SKM-1 (cell line): ENCODE measurements at regions not wholly inside any gene's neighbourhood (a gene's known extent, or its start where the extent isn't known, plus 50 kb on each side); places are given as distances from the start of the nearest gene placed in this dataset.
A peak's percentile ranks its signal among the peaks of the same experiment; 100 is the strongest.
"Not testable (repeated sequence)": the region's sequence is repeated elsewhere in the genome, so short reads cannot be mapped to it uniquely, and the experiment has no call there.

Experiments used
- DNase-seq: peaks from one replicate; lab custom pipeline; 2025; ENCODE audit not compliant: unreplicated experiment; lab: John Stamatoyannopoulos, UW

- no peak for DNase-seq
These were observed 68.5 kb downstream of the CDC14C start for GRCh38 chr7:48992816-48993215.

GRCh38 chr7:49001610-49002033, 77.3 kb downstream of the CDC14C start:
- peak; percentile 23 for DNase-seq

GRCh38 chr7:49010717-49011116, 86.4 kb downstream of the CDC14C start:
- DNase-seq = no peak

- no peak for DNase-seq
These were observed 90.5 kb downstream of the CDC14C start for GRCh38 chr7:49014870-49015269.

DNA sequence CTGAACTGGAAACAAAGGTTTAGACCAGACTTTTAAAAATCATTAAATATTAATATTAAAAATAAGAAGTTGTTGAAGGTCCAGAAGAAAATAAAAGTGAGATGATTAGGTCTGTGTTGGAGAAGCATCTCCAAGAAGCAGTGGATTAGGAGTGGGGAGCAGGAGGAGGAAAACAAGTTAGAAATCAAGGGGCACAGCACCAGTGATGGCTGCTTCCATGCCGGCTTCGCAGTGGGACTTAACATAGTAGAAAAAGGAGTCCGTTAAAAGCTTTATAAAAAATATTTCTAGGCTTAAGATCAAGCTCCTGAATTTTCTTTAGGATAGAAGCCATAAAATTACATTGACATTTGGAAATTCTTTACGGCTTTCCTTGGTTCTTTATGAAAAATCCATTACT, 95.8 kb downstream of the CDC14C start:
- DNase-seq = no peak

GRCh38 chr7:49022448-49022847, 98.1 kb downstream of the CDC14C start:
- no peak for DNase-seq

DNA sequence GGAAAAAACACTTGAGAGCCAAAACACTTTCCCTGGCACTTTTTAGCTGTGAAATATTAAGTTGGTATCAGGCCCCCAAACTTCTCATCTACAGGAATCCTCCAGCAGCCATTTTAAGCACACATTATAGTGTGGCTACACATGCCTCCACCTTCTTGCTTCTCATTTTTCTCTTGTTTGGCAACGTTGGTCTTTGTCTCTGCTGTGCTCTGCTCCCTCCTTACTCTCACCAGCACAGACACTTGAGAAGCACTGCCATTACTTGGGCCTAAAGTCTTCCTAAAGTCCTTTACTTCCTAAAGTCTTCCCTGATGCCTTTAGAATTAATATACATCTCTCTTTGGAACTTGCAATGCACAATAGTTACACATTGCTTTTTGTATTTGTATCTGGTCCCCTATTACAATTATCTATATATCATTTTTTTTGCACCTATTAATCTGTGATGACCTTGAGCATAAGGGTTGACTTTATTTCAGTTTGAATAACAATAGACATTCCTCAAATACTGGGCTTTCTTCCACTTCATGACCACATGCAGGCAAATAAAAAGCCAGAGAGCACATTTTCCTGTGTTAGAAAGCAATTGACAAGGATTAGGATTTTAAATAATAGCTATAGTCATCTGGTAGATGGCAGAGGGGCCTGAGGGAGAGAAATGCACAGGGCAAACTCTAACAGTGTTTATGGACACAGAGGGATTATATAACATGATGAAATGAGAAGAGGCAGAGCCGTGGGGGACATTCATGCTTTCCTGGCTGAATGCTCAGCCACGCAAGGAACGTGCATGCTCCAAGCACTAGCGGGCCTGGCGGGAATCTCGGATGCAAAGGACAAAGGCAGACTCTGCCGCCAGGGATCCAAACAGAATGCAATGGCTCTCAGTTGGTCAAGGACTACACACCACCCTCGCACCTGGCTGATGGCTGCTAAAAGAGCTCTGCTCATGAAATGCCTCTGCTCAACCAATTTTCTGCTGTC, 99.3 kb downstream of the CDC14C start:
- DNase-seq = no peak

DNA sequence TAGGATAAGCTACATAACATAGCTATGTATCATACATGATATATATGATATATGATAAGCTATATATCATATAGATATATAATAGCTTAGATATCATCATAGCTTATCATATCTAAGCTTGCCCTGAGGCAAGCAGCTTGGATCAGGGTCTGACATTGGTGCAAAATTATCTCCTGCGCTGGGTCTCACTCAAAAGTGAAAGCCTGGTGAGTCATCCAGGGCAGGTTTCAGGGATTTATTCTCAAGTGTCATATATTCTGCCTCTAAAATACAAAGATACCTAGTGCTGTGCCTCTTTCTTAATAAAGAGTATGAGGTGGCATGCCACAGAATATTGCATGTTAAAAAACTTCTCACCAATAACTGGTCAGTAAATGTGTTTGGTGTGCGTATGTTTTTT, 105.9 kb downstream of the CDC14C start:
- no peak for DNase-seq

- DNase-seq = not testable (repeated sequence)
These were observed 108.8 kb downstream of the CDC14C start for GRCh38 chr7:49033140-49033539.

DNA sequence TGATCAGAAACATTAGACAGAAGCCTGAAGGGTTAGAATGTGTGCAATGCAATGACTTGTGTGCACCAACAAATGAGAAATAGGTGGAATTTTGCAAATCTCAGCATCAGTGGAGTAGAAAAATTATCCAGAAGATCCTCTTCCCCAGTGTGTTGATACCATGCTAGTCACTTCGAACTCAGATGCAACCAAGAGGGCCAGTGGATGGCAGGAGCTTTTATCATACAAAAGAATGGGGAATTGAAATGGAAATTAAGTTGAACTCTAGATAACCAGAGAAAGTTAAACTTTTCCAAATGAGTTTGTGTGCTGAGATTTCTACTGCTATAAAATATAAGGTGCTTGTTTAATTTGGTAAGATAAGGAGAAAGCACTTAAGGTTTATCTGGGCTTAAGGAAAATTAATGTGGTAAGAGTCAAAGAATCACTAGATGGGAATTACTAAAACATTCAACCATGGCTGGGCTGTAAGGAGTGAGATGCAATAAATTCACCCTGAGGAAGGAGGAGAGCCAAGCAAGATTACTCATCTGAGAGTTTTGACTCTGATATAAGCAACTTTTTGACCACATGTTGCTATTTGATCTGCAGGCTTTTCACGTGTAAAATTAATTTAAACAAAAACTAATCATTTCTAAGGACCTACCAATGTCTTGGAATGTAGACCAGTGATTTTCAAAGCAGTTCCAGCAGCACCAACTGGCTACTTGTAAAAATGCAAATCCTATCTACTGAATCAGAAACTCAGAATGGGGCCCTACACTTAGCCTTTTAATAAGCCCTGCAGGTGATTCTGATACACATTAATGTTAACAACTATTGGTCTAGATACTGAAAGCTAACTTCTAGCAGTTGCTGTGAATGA, 113.2 kb downstream of the CDC14C start:
- no peak for DNase-seq

DNA sequence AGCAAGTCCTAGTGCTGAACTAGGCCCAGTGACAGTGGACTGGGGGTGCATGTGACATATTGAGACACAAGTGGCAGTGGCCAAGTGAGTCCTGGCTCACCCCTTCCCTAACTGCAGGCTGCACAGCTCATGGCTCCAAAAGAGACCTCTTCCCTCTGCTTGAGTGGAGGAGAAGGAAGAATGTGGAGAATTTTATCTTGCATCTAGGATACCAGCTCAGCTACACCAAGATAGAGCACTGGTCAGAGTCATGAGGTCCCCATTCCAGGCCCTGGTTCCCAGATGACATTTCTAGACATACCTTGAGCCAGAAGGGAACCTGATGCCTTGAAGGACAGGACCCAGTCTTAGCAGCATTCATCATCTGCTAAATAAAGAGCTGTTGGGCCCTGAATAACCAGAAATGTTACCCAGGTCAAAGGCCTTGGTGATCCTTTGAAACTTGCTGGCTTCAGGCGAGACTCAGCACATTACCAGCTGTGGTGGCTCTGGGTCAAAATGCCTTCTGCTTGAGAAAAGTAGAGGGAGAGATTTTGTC, 114.5 kb downstream of the CDC14C start:
- DNase-seq = no peak

DNA sequence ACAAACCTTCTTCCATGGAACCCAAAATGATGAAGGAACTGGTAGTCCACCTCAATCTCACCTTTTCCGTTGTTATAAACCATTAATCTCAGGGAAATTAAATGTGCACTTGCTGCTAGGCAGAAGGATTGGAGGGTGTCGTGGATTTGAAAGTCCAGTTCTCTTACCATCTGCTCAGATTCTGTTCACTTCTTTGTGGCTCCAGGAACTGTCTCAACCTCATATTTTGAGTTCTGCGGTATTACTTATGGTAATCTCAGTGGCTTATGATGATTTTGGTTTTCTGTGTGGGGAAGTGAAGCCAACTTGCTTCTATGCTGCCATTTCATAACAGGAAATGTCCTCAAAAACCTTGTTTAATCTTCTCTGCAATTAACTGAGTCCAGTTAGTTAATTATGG, 136.4 kb downstream of the CDC14C start:
- DNase-seq = no peak

- no peak for DNase-seq
These were observed 150.2 kb downstream of the CDC14C start for GRCh38 chr7:49074538-49074937.

- DNase-seq = no peak
These were observed 156.6 kb downstream of the CDC14C start for GRCh38 chr7:49080896-49081475.

DNA sequence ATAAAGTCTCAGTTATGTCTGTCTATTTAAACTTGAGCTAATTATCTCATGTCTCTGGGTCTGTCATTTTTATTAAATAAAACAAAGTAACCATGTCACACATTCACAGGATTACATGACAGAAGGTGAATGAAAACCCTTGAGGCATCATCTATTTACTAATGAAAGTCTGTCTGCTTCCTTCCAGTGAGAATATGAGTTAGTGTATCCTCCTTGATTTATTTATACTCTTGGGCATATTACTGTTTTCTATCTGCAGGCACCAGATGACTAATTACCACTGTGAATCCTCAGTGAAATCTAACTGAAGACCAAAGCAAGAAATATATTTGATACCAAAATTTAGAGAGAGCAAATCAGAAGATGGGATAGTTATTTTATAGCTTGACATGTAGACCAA, 163.7 kb downstream of the CDC14C start:
- DNase-seq = no peak

GRCh38 chr7:49089717-49090116, 165.4 kb downstream of the CDC14C start:
- DNase-seq = no peak

DNA sequence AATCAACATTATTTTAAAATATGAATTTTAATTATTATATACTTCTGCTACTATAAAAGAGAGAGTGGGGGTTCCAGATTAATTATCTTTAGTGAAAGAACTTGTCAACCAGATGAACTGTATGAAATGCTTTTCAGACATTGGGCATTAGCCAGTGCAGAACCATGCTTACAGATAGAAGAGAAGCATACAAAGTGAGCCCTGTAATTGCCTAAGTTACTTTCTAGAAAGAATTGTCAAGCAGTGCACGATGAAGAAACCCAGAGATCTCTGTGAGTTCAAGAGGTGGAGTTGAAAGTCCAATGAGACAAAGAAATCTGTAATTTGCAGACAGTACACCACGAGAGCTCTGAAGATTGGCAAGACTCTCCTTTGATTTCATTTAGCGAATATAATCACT, 166.7 kb downstream of the CDC14C start:
- DNase-seq = no peak

GRCh38 chr7:49091519-49091918, 167.2 kb downstream of the CDC14C start:
- DNase-seq = no peak

DNA sequence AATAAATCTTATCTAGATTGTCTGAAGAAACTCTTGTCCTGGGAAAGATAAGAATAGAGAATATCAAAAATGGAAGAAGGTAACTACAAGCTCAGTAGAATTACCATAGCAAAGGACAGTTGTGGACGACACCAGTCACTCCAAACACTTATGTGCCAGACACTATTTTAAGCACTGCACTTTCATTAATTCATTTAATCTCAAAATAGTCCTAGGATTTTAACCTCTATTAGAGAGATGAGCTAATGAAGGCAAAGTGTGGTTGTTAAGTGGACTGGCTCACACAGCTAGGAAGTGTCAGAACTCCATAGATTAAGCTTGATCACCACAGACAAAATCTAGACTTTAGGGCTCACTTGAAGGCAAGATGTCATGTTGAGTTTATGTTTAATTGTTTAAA, 168.9 kb downstream of the CDC14C start:
- no peak for DNase-seq

DNA sequence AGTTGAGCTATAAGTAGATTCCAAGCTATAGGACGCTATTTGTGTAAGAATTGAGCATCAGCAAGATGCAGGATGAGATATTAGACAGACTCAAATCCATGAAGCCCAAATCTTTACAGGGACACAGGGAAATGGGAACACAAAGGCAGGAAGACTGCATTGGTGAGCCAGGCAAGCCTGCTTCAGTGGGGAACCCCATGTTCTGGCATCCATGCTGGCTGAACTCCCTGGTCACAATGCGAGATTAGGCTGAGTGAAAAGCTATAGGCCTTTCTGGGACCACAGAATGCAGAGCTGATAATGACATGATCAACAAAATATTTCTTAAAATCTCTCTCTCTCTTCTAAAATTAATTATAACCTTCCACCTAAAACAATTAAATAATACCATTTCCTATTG, 170.5 kb downstream of the CDC14C start:
- DNase-seq = no peak
